CD14-positive monocyte (primary cell): ENCODE measurements at regions not wholly inside any gene's neighbourhood (a gene's known extent, or its start where the extent isn't known, plus 50 kb on each side); places are given as distances from the start of the nearest gene placed in this dataset.

ENCODE experiments used
- DNase-seq, 3 donors: peaks; one replicate each; pipeline ENCODE4 v3.0.0-alpha.2; 2011 to 2022
- H2AFZ ChIP-seq: 2 replicates; pipeline ENCODE4 v1.6.0; 2012; ENCODE audit warnings: mild to moderate bottlenecking, low read depth, low read length, inconsistent platforms; ENCODE audit not compliant: insufficient read depth, poor library complexity, severe bottlenecking
- H3K27ac ChIP-seq, 2 donors: 1 replicate in 1 of 2; 2 replicates in 1 of 2; pipeline ENCODE4 v1.5.1; 2012 to 2013; ENCODE audit warnings: low read length in 2 of 2, control low read depth in 1 of 2, inconsistent platforms in 1 of 2, low read depth in 1 of 2, mild to moderate bottlenecking in 1 of 2
- H3K27me3 ChIP-seq, 2 donors: one replicate each; pipeline versions ENCODE4 v1.6.0 to v1.6.1; 2011 to 2013; ENCODE audit warnings: low read length in 2 of 2; ENCODE audit not compliant: control insufficient read depth in 2 of 2, insufficient read depth in 2 of 2
- H3K36me3 ChIP-seq, 2 donors: replicated peaks in 1 of 2; 1 replicate in 1 of 2; 2 replicates in 1 of 2; pipeline versions ENCODE4 v1.5.1 to v1.6.1; 2012 to 2013; ENCODE audit warnings: low read length in 2 of 2, control low read depth in 1 of 2, inconsistent platforms in 1 of 2, mild to moderate bottlenecking in 1 of 2; ENCODE audit not compliant: insufficient read depth in 2 of 2, control insufficient read depth in 1 of 2
- H3K4me1 ChIP-seq, 2 donors: 1 replicate in 1 of 2; 2 replicates in 1 of 2; pipeline versions ENCODE4 v1.5.1 to v1.6.1; 2012 to 2013; ENCODE audit warnings: low read length in 2 of 2, control low read depth in 1 of 2, inconsistent platforms in 1 of 2, mild to moderate bottlenecking in 1 of 2, moderate library complexity in 1 of 2; ENCODE audit not compliant: insufficient read depth in 2 of 2, control insufficient read depth in 1 of 2
- H3K4me2 ChIP-seq: replicated peaks from 2 replicates; pipeline ENCODE3; 2012; ENCODE audit warnings: low read length, moderate library complexity, mild to moderate bottlenecking; ENCODE audit not compliant: poor library complexity, severe bottlenecking; ENCODE audit errors: extremely low read depth
- H3K4me3 ChIP-seq, 3 experiments: fragments of 200-600 bp in 1 of 3; sonication (generic) in 1 of 3; replicated peaks in 1 of 3; 1 replicate in 2 of 3; 2 replicates in 1 of 3; pipeline ENCODE4 v1.5.1; 2011 to 2013; ENCODE audit warnings: low read length in 3 of 3, mild to moderate bottlenecking in 3 of 3, control low read depth in 2 of 3, low read depth in 2 of 3, inconsistent platforms in 1 of 3, moderate library complexity in 1 of 3
- H3K79me2 ChIP-seq: 2 replicates; pipeline ENCODE4 v1.6.0; 2012; ENCODE audit warnings: mild to moderate bottlenecking, control low read depth, inconsistent platforms, low read length, moderate library complexity; ENCODE audit not compliant: insufficient read depth
- H3K9ac ChIP-seq: 2 replicates; pipeline ENCODE4 v1.6.0; 2017; ENCODE audit warnings: low read length, mild to moderate bottlenecking; ENCODE audit not compliant: insufficient read depth, poor library complexity, severe bottlenecking
- H3K9me3 ChIP-seq, 2 donors: replicated peaks in 1 of 2; 1 replicate in 1 of 2; 2 replicates in 1 of 2; pipeline versions ENCODE4 v1.5.1 to v1.6.1; 2012 to 2013; ENCODE audit warnings: low read length in 2 of 2, control low read depth in 1 of 2; ENCODE audit not compliant: control insufficient read depth in 1 of 2, insufficient read depth in 1 of 2
- H4K20me1 ChIP-seq: 2 replicates; pipeline ENCODE4 v1.6.0; 2012; ENCODE audit warnings: mild to moderate bottlenecking, low read length, control low read depth, moderate library complexity; ENCODE audit not compliant: insufficient read depth
- H3K27ac Mint-ChIP-seq, 7 donors: one replicate each; pipeline ENCODE4 v1.8.0; 2020; ENCODE audit warnings: mild to moderate bottlenecking in 7 of 7, mixed read lengths in 7 of 7, moderate library complexity in 6 of 7, inconsistent platforms in 2 of 7
- H3K27me3 Mint-ChIP-seq, 3 donors: one replicate each; pipeline ENCODE4 v1.8.0; 2021 to 2022; ENCODE audit warnings: low read depth in 3 of 3, mild to moderate bottlenecking in 3 of 3, mixed read lengths in 3 of 3, moderate library complexity in 3 of 3, inconsistent platforms in 1 of 3
- H3K36me3 Mint-ChIP-seq, 2 donors: one replicate each; pipeline ENCODE4 v1.8.0; 2020; ENCODE audit warnings: mixed read lengths in 2 of 2, inconsistent platforms in 1 of 2, mild to moderate bottlenecking in 1 of 2
- H3K4me1 Mint-ChIP-seq: one replicate; pipeline ENCODE4 v1.8.0; 2020; ENCODE audit warnings: mild to moderate bottlenecking, mixed read lengths
- H3K4me3 Mint-ChIP-seq, 2 donors: one replicate each; pipeline ENCODE4 v1.8.0; 2020; ENCODE audit warnings: mild to moderate bottlenecking in 2 of 2, mixed read lengths in 2 of 2, moderate library complexity in 1 of 2
- H3K9me3 Mint-ChIP-seq, 7 donors: one replicate each; pipeline ENCODE4 v1.8.0; 2020 to 2022; ENCODE audit warnings: mixed read lengths in 7 of 7, mild to moderate bottlenecking in 6 of 7, moderate library complexity in 6 of 7, inconsistent platforms in 2 of 7
- CTCF ChIP-seq: fragments of 200-600 bp; IDR thresholded peaks from one replicate; pipeline ENCODE4 v1.8.0; 2022; ENCODE audit warnings: antibody characterized with exemption, mild to moderate bottlenecking
- WGBS: methylation state at CpG from one replicate; pipeline ENCODE4 v1.1.5; 2013; ENCODE audit warnings: missing lambda C conversion rate; ENCODE audit not compliant: insufficient coverage; 5-methylcytosine and 5-hydroxymethylcytosine counted together
- intact Hi-C, 2 donors: fragments of 100-400 bp; cut with micrococcal nuclease; formaldehyde crosslinking; loops; one replicate each; pipeline versions ENCODE4 v1.15.0 to v1.15.1; 2023

GRCh38 chr5:161190086-161190485 lies 338.1 kb upstream of the ATP10B start:
- H3K4me2 ChIP-seq, result no peak overlapping the region
- Mint-ChIP-seq H3K9me3 (peaks cover 0 to 2% (median 0%) of the 10 kb centered on the region in 7 donors), H3K4me1 (no peaks in the 10 kb centered on the region), H3K27me3 (peaks cover 0 to 2% (median 0%) of the 10 kb centered on the region in 3 donors), H3K4me3 (no peak overlapping the region), H3K27ac (no peak overlapping the region), H3K36me3 (no peaks in the 10 kb centered on the region)
- no peak overlapping the region for H3K27ac ChIP-seq
- intact Hi-C loops, result no loop called here
- no peaks in the 10 kb centered on the region for H4K20me1 ChIP-seq
- no peak overlapping the region for H3K9ac ChIP-seq
- no peak for DNase-seq
- no peaks in the 10 kb centered on the region for H3K4me1 ChIP-seq
- peaks cover 0 to 2% of the 10 kb centered on the region in 2 donors for H3K9me3 ChIP-seq
- 100% methylated on average over 1 of the region's 3 CpGs for WGBS
- H2AFZ ChIP-seq, result no peak overlapping the region
- H3K4me3 ChIP-seq, result no peak overlapping the region
- H3K27me3 ChIP-seq, result no peaks in the 10 kb centered on the region
- no peak for TF ChIP-seq CTCF
- no peaks in the 10 kb centered on the region for H3K36me3 ChIP-seq
- H3K79me2 ChIP-seq, result no peaks in the 10 kb centered on the region

GRCh38 chr5:161189452-161189851 lies 337.4 kb upstream of the ATP10B start:
- H2AFZ ChIP-seq, result no peak overlapping the region
- DNase-seq, result no peak
- Mint-ChIP-seq H3K4me3 (no peak overlapping the region), H3K36me3 (no peaks in the 10 kb centered on the region), H3K27ac (no peak overlapping the region), H3K9me3 (peaks cover 0 to 2% (median 0%) of the 10 kb centered on the region in 7 donors), H3K4me1 (no peaks in the 10 kb centered on the region), H3K27me3 (peaks cover 0 to 2% (median 0%) of the 10 kb centered on the region in 3 donors)
- no peaks in the 10 kb centered on the region for H4K20me1 ChIP-seq
- H3K27me3 ChIP-seq, result no peaks in the 10 kb centered on the region
- no peaks in the 10 kb centered on the region for H3K4me1 ChIP-seq
- whole genome bisulfite sequencing, result no CpG with 5 or more reads among the region's 1 CpG
- TF ChIP-seq CTCF, result no peak
- H3K9ac ChIP-seq, result no peak overlapping the region
- no peaks in the 10 kb centered on the region for H3K36me3 ChIP-seq
- no peak overlapping the region for H3K27ac ChIP-seq
- H3K4me2 ChIP-seq, result no peak overlapping the region
- H3K9me3 ChIP-seq, result no peaks in the 10 kb centered on the region
- no peaks in the 10 kb centered on the region for H3K79me2 ChIP-seq
- intact Hi-C loops, result no loop called here
- H3K4me3 ChIP-seq, result no peak overlapping the region
